NT2/D1 (cell line): ENCODE measurements at regions not wholly inside any gene's neighbourhood (a gene's known extent, or its start where the extent isn't known, plus 50 kb on each side); places are given as distances from the start of the nearest gene placed in this dataset.
"Not testable (repeated sequence)": the region's sequence is repeated elsewhere in the genome, so short reads cannot be mapped to it uniquely, and the experiment has no call there.

ENCODE experiments used
- SUZ12 ChIP-seq: IDR thresholded peaks from 2 replicates; pipeline ENCODE4 v1.6.1; 2011; ENCODE audit not compliant: insufficient read length, insufficient read depth; ENCODE audit errors: extremely low read depth
- YY1 ChIP-seq: IDR thresholded peaks from 2 replicates; pipeline ENCODE4 v1.6.1; 2011; ENCODE audit not compliant: insufficient read length, insufficient read depth
- ZNF274 ChIP-seq: IDR thresholded peaks from 2 replicates; pipeline ENCODE4 v1.6.1; 2011; ENCODE audit warnings: mild to moderate bottlenecking, low read depth, low read length

DNA sequence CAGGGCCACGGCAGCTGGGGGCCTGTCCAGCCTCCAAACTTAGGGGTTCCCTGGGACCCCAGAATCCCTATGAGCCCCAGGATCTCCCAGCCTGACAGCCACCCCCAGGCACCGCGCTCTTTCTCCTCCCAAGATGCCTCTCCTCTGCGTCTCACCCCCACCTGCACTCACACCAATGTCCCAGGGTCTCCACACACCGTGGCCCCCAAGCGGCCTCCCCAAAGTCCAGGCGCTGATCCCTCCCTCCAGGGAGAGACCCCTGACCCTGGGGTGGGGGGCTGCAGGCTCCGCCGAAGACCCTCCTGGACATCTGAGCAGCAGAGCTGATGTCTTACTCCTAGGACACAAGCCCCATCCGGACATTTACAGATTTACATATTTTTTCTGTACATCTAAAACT, 123.2 kb upstream of the ZNF469 start:
- TF ChIP-seq YY1, SUZ12, ZNF274: not testable (repeated sequence)
